ENCODE measurements at regions not wholly inside any gene's neighbourhood (a gene's known extent, or its start where the extent isn't known, plus 50 kb on each side); places are given as distances from the start of the nearest gene placed in this dataset.

DNA sequence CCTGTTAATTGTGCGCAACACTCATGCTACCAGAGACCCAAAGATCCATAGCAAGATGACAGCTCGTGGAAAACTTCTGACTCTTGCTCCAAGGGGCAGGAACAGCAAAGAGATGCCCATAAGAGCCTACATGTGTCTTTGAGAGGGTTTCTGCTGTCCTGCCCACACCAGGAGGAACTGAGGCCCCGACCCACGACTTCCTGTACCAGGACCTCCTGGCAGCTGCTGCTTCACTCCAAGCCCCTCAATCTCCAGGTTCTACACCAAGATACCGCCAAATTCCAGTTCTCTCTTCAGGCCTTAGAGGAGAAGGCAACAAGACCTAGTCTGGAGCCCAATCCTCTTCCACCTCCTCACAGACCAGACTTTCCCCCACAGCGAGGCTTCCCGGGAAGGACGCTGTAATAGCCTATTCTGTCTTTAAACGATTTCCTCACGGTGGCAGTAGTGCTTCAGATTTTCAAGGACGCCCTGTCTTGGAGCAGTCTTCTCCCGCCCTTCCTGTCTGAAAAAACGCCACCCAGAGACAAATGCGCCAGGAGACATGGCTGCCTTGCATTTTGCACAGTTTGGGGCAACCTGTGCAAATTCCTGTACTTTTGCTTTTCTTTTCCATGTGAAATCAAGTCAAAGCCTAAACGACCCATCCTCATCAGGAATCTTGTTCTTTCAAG is 230.2 kb upstream of the STK26 start:
- Mint-ChIP-seq H3K36me3 (ENCODE audit: insufficient read depth, unreplicated experiment) (no peaks in the 10 kb centered on the region), H3K4me1 (ENCODE audit: low read depth, unreplicated experiment) (no peaks in the 10 kb centered on the region), H3K4me3 (ENCODE audit: low read depth, unreplicated experiment) (no peak overlapping the region), H3K9me3 (ENCODE audit: low read depth, unreplicated experiment) (peaks cover 2% of the 10 kb centered on the region), H3K27ac (ENCODE audit: unreplicated experiment) (no peak overlapping the region), H3K27me3 (ENCODE audit: unreplicated experiment) (no peaks in the 10 kb centered on the region)
- intact Hi-C loops (cut with micrococcal nuclease; ENCODE audit: unreplicated experiment), result no loop called here
- no TSS peak for BruUV-seq (replicated peaks)
- TF ChIP-seq, protein P1, sequence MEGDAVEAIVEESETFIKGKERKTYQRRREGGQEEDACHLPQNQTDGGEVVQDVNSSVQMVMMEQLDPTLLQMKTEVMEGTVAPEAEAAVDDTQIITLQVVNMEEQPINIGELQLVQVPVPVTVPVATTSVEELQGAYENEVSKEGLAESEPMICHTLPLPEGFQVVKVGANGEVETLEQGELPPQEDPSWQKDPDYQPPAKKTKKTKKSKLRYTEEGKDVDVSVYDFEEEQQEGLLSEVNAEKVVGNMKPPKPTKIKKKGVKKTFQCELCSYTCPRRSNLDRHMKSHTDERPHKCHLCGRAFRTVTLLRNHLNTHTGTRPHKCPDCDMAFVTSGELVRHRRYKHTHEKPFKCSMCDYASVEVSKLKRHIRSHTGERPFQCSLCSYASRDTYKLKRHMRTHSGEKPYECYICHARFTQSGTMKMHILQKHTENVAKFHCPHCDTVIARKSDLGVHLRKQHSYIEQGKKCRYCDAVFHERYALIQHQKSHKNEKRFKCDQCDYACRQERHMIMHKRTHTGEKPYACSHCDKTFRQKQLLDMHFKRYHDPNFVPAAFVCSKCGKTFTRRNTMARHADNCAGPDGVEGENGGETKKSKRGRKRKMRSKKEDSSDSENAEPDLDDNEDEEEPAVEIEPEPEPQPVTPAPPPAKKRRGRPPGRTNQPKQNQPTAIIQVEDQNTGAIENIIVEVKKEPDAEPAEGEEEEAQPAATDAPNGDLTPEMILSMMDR (IDR thresholded peaks at IDR 0.05; ENCODE audit: unreplicated experiment), result no peak
- DNase-seq, result no peak
- CTCF ChIA-PET, result no interaction called here

DNA sequence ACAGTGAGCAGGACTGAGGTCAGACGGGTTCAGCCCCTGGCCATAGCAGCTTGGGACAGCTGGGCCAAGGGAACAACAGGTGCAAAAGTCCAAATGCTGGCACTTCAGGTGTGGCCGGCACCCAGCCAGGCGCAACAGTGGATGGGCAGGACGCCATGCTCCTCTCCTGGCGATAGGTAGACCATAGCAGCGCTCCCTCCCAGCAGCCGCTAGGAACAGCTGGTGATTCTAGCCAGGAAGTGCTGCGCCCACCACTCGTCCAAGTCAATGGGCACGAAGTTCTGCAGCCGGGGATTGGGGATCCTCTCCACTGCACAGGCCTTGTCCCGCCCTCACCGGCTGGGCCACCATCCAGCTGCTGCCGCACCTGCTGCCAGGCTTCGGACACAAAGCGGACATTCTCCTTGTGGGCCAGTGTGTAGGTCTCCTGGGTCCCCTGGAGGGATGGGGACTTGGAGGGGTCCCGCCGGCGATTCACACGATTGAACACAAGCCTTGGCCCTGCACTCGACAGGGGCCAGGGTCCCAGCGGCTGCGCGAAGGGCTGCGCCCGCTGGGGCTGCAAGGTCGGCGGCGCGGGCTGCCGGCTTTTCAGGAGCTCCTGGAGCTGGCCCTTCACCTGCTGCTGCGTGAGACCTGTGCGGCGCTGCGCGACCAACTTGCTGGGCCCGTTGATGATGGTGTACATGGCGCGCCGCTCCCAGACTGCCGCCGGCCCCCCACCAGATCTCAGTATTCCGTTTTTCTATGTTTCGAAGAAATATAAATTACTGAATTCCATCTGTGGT is 227.5 kb upstream of the STK26 start:
- intact Hi-C loops (cut with micrococcal nuclease; ENCODE audit: unreplicated experiment), result no loop called here
- BruUV-seq (replicated peaks), result no TSS peak
- Mint-ChIP-seq H3K4me3 (ENCODE audit: low read depth, unreplicated experiment) (no peak overlapping the region), H3K9me3 (ENCODE audit: low read depth, unreplicated experiment) (no peaks in the 10 kb centered on the region), H3K27ac (ENCODE audit: unreplicated experiment) (no peak overlapping the region), H3K36me3 (ENCODE audit: insufficient read depth, unreplicated experiment) (no peaks in the 10 kb centered on the region), H3K4me1 (ENCODE audit: low read depth, unreplicated experiment) (no peaks in the 10 kb centered on the region), H3K27me3 (ENCODE audit: unreplicated experiment) (no peaks in the 10 kb centered on the region)
- DNase-seq, result no peak
- CTCF ChIA-PET, result no interaction called here
- TF ChIP-seq, protein P1 (IDR thresholded peaks at IDR 0.05; ENCODE audit: unreplicated experiment), result no peak

DNA sequence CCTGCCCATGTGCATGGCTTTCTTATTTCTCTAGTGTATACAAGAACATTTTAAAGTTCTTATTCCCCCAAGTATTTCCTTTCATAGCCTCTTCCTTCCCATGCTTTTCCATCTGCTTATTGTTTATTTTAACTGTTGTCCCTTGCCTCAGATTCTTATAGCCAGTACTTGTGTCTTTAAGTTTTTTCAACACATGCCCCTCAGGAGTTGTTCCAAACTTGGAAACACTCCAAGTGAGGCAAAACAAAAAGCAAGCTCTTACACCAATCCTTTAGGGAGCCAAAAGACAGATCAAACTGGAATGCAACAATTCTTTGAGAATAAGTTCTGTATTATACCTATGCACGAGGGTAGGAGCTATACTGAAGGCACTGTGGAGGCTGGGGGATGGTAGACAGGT is 222.0 kb upstream of the STK26 start:
- Mint-ChIP-seq H3K4me3 (ENCODE audit: low read depth, unreplicated experiment) (no peak overlapping the region), H3K4me1 (ENCODE audit: low read depth, unreplicated experiment) (no peaks in the 10 kb centered on the region), H3K36me3 (ENCODE audit: insufficient read depth, unreplicated experiment) (no peaks in the 10 kb centered on the region), H3K27me3 (ENCODE audit: unreplicated experiment) (no peaks in the 10 kb centered on the region), H3K9me3 (ENCODE audit: low read depth, unreplicated experiment) (no peaks in the 10 kb centered on the region), H3K27ac (ENCODE audit: unreplicated experiment) (no peak overlapping the region)
- CTCF ChIA-PET, result no interaction called here
- TF ChIP-seq, protein P1 (IDR thresholded peaks at IDR 0.05; ENCODE audit: unreplicated experiment), result no peak
- no peak for DNase-seq
- intact Hi-C loops (cut with micrococcal nuclease; ENCODE audit: unreplicated experiment), result no loop called here
- no TSS peak for BruUV-seq (replicated peaks)

DNA sequence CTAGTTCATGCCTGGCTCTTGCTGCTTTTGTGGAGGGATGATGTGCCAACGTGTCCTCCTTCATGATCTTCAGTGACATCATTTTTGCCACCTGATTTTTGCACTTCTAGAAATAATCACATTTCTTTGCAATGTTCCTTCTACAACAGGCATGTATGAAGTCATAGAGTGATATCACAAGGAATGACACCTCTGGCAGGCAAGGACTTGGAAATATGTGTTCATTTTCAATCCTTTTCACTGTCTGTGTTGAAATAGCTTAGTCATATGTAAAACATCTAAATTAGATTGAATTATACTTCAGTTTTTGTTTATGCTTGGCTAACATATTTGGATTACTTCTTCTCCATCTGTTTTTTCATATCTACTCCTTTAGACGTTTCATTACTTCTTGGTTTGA is 221.2 kb upstream of the STK26 start:
- CTCF ChIA-PET, result no interaction called here
- intact Hi-C loops (cut with micrococcal nuclease; ENCODE audit: unreplicated experiment), result no loop called here
- H3K27me3 Mint-ChIP-seq (ENCODE audit: unreplicated experiment), result no peaks in the 10 kb centered on the region
- BruUV-seq (replicated peaks), result no TSS peak
- no peaks in the 10 kb centered on the region for H3K4me1 Mint-ChIP-seq (ENCODE audit: low read depth, unreplicated experiment)
- TF ChIP-seq, protein P1 (IDR thresholded peaks at IDR 0.05; ENCODE audit: unreplicated experiment), result no peak
- H3K36me3 Mint-ChIP-seq (ENCODE audit: insufficient read depth, unreplicated experiment), result no peaks in the 10 kb centered on the region
- no peak overlapping the region for H3K27ac Mint-ChIP-seq (ENCODE audit: unreplicated experiment)
- no peak for DNase-seq
- H3K9me3 Mint-ChIP-seq (ENCODE audit: low read depth, unreplicated experiment), result no peaks in the 10 kb centered on the region
- no peak overlapping the region for H3K4me3 Mint-ChIP-seq (ENCODE audit: low read depth, unreplicated experiment)

All from Calu3 (cell line).